HG03175 (cell line): ENCODE measurements at regions not wholly inside any gene's neighbourhood (a gene's known extent, or its start where the extent isn't known, plus 50 kb on each side); places are given as distances from the start of the nearest gene placed in this dataset.
"Not testable (repeated sequence)": the region's sequence is repeated elsewhere in the genome, so short reads cannot be mapped to it uniquely, and the experiment has no call there.

Experiments
- ATAC-seq: cut with Tn5 transposase; IDR thresholded peaks from one replicate; pipeline ENCODE4 v1.9.1; 2021; ENCODE audit warnings: mild to moderate bottlenecking, moderate library complexity; ENCODE audit not compliant: unreplicated experiment

GRCh38 chr9:38342532-38342931 is 50.0 kb upstream of the ALDH1B1 start:
- ATAC-seq: no peak

- no peak for ATAC-seq
Measured at GRCh38 chr9:38342096-38342495, 50.4 kb upstream of the ALDH1B1 start.

GRCh38 chr9:38339496-38339895 is 53.0 kb upstream of the ALDH1B1 start:
- no peak for ATAC-seq

- peak; percentile 77 for ATAC-seq
Measured at GRCh38 chr9:38339087-38339486, 53.4 kb upstream of the ALDH1B1 start.

GRCh38 chr9:38338342-38339018 is 54.0 kb upstream of the ALDH1B1 start:
- ATAC-seq: no peak

GRCh38 chr9:38337706-38338264 is 54.7 kb upstream of the ALDH1B1 start:
- ATAC-seq: no peak

GRCh38 chr9:38337181-38337580 is 55.3 kb upstream of the ALDH1B1 start:
- no peak for ATAC-seq

- no peak for ATAC-seq
Measured at GRCh38 chr9:38336341-38336740, 56.2 kb upstream of the ALDH1B1 start.

GRCh38 chr9:38335686-38336085 is 56.8 kb upstream of the ALDH1B1 start:
- ATAC-seq: no peak

- ATAC-seq: no peak
Measured at GRCh38 chr9:38334234-38334633, 58.3 kb upstream of the ALDH1B1 start.

GRCh38 chr9:38333047-38333446 is 59.5 kb upstream of the ALDH1B1 start:
- no peak for ATAC-seq

- ATAC-seq: no peak
Measured at GRCh38 chr9:38332625-38333024, 59.9 kb upstream of the ALDH1B1 start.

- no peak for ATAC-seq
Measured at GRCh38 chr9:38331141-38331540, 61.4 kb upstream of the ALDH1B1 start.

- ATAC-seq: no peak
Measured at GRCh38 chr9:38329968-38330367, 62.5 kb upstream of the ALDH1B1 start.

GRCh38 chr9:38328765-38329164 is 63.7 kb upstream of the ALDH1B1 start:
- ATAC-seq: no peak

- no peak for ATAC-seq
Measured at GRCh38 chr9:38326122-38326521, 66.4 kb upstream of the ALDH1B1 start.

GRCh38 chr9:38324213-38324612 is 68.3 kb upstream of the ALDH1B1 start:
- not testable (repeated sequence) for ATAC-seq

- no peak for ATAC-seq
Measured at GRCh38 chr9:38322937-38323336, 69.6 kb upstream of the ALDH1B1 start.

- no peak for ATAC-seq
Measured at GRCh38 chr9:38319496-38320173, 72.9 kb upstream of the ALDH1B1 start.

- ATAC-seq: peak; percentile 77
Measured at GRCh38 chr9:38318759-38319495, 73.6 kb upstream of the ALDH1B1 start.

GRCh38 chr9:38316166-38316780 is 76.2 kb upstream of the ALDH1B1 start:
- ATAC-seq: no peak
